A549 (cell line): ENCODE measurements at regions not wholly inside any gene's neighbourhood (a gene's known extent, or its start where the extent isn't known, plus 50 kb on each side); places are given as distances from the start of the nearest gene placed in this dataset.

Experiments
- ATAC-seq, 2 experiments: fragments of 200-7000 bp in 1 of 2; fragments of >200 bp in 1 of 2; cut with Nextera tagmentation in 1 of 2; cut with Tn5 transposase in 1 of 2; 3 replicates each; pipeline versions ENCODE4 v1.8.0 to v1.9.1; 2018 to 2020; ENCODE audit warnings: mild to moderate bottlenecking in 1 of 2, moderate library complexity in 1 of 2
- CTCF ChIA-PET: fragments of 300-600 bp; sonication (Branson Sonifier 250); formaldehyde crosslinking; extraction: SDS; loops from one replicate; lab custom pipeline; 2021; ENCODE audit warnings: antibody characterized with exemption, inconsistent platforms; lab: Yijun Ruan, JAX
- POLR2A ChIA-PET: fragments of 350-600 bp; formaldehyde crosslinking; extraction: SDS; loops from one replicate; lab custom pipeline; 2021; ENCODE audit warnings: antibody characterized with exemption, inconsistent platforms; lab: Yijun Ruan, JAX
- DNase-seq, 2 experiments: peaks; one replicate each; pipeline versions ENCODE4 v3.0.0 to v3.0.0-alpha.2; 2011 to 2016; ENCODE audit warnings: low read depth in 1 of 2, low spot score in 1 of 2
- FAIRE-seq: peaks from 2 replicates; lab custom pipeline; 2011; peaks lifted over from hg19 to GRCh38; lab: Jason Lieb, UNC
- H3K27ac ChIP-seq, 2 experiments: fragments of >200 bp; sonication (Bioruptor Twin); formaldehyde crosslinking; 3 replicates each; pipeline ENCODE4 v1.5.1; 2016 to 2017
- H3K4me1 ChIP-seq: fragments of >200 bp; sonication (Bioruptor Twin); formaldehyde crosslinking; 3 replicates; pipeline ENCODE4 v1.6.1; 2016
- H3K4me2 ChIP-seq: fragments of >200 bp; sonication (Bioruptor Twin); formaldehyde crosslinking; 3 replicates; pipeline ENCODE4 v1.6.1; 2016
- H3K4me3 ChIP-seq: fragments of >200 bp; sonication (Bioruptor Twin); formaldehyde crosslinking; 3 replicates; pipeline ENCODE4 v1.5.1; 2016
- H3K9me3 ChIP-seq: fragments of >200 bp; sonication (Bioruptor Twin); formaldehyde crosslinking; 3 replicates; pipeline ENCODE4 v1.6.1; 2016
- BHLHE40 ChIP-seq: IDR thresholded peaks from 2 replicates; pipeline ENCODE4 v1.6.1; 2012; ENCODE audit warnings: low read depth, low read length, inconsistent platforms
- CEBPB ChIP-seq, 2 experiments: fragments of >200 bp in 1 of 2; sonication (Bioruptor Twin) in 1 of 2; formaldehyde crosslinking in 1 of 2; IDR thresholded peaks; 2 replicates each; pipeline ENCODE4 v1.6.1; 2012 to 2016
- FOSB ChIP-seq: fragments of 250-450 bp; sonication (Bioruptor Pico); IDR thresholded peaks from 2 replicates; pipeline ENCODE4 v1.5.0; 2020; ENCODE audit warnings: mild to moderate bottlenecking, moderate library complexity
- GATA3 ChIP-seq: IDR thresholded peaks from 2 replicates; pipeline ENCODE4 v1.6.1; 2012; ENCODE audit warnings: borderline replicate concordance
- HDAC2 ChIP-seq: fragments of 200-600 bp; sonication (generic); IDR thresholded peaks from 2 replicates; pipeline ENCODE4 v1.6.1; 2016
- HOXB5 ChIP-seq: fragments of 250-450 bp; sonication (Bioruptor Pico); IDR thresholded peaks from 2 replicates; pipeline ENCODE4 v1.5.0; 2020; ENCODE audit warnings: mild to moderate bottlenecking, moderate library complexity
- JUNB ChIP-seq: fragments of >200 bp; sonication (Bioruptor Twin); formaldehyde crosslinking; IDR thresholded peaks from 2 replicates; pipeline ENCODE4 v1.6.1; 2016
- MYC ChIP-seq: IDR thresholded peaks from 2 replicates; pipeline ENCODE4 v1.6.1; 2012; ENCODE audit warnings: mild to moderate bottlenecking, inconsistent platforms, low read length, improper control_type of control experiment, borderline replicate concordance
- NFE2L2 ChIP-seq: fragments of 150-350 bp; conservative IDR thresholded peaks from 2 replicates; pipeline ENCODE4 v1.6.1; 2014; ENCODE audit warnings: low read length
- RNF2 ChIP-seq: fragments of 200-600 bp; sonication (generic); IDR thresholded peaks from 2 replicates; pipeline ENCODE4 v1.6.1; 2016; ENCODE audit warnings: low read depth, mild to moderate bottlenecking, antibody characterized with exemption, moderate library complexity, borderline replicate concordance
- SREBF2 ChIP-seq: fragments of 450-650 bp; IDR thresholded peaks from 2 replicates; pipeline ENCODE4 v1.6.1; 2014; ENCODE audit warnings: mild to moderate bottlenecking, moderate library complexity
- TFCP2L1 ChIP-seq: fragments of 250-450 bp; sonication (Bioruptor Pico); IDR thresholded peaks from 2 replicates; pipeline ENCODE4 v1.5.0; 2021; ENCODE audit warnings: mild to moderate bottlenecking
- ZNF302 ChIP-seq: fragments of 250-450 bp; sonication (Bioruptor Pico); IDR thresholded peaks from 2 replicates; pipeline ENCODE4 v1.9.0; 2021; ENCODE audit warnings: inconsistent platforms, mild to moderate bottlenecking, moderate library complexity
- WGBS: methylation state at CpG from one replicate; pipeline ENCODE4 v1.1.6; 2017; ENCODE audit errors: missing lambda C conversion rate; 5-methylcytosine and 5-hydroxymethylcytosine counted together
- TF ChIP-seq, protein P1 (sequence below): fragments of 200-600 bp; sonication (generic); IDR thresholded peaks from 2 replicates; pipeline ENCODE4 v1.6.1; 2016; ENCODE audit warnings: antibody characterized with exemption, mild to moderate bottlenecking, moderate library complexity
- TF ChIP-seq, protein P2 (sequence below): IDR thresholded peaks from 2 replicates; pipeline ENCODE4 v1.6.1; 2012; ENCODE audit warnings: low read depth, borderline replicate concordance
- TF ChIP-seq, protein P3 (sequence below): fragments of 150-350 bp; IDR thresholded peaks from 2 replicates; pipeline ENCODE4 v1.6.1; 2014; ENCODE audit warnings: low read depth, mild to moderate bottlenecking, low read length

DNA sequence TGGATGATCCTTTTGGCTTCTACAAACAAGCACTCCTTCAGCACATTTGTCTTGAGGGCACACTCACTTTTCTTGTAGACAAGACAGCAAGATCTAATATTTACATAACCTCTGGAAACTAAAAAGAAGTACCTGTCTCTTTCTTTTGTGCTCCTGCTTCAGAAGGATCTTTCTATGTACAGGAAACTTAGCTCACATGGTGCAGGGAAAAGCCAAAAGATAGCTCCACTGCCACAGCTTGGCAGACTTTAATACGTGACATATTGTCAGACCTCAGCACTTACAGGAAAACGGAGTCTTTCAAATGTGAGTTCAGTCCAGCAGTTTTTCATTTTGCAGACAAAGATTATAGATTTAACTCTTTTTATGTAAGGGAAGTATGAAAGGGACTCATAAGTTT lies 225.5 kb upstream of the SAMSN1 start:
- TF ChIP-seq ZNF302 (CRISPR knock-in tag) (no peak), JUNB (no peak)
- TF ChIP-seq, protein P1, sequence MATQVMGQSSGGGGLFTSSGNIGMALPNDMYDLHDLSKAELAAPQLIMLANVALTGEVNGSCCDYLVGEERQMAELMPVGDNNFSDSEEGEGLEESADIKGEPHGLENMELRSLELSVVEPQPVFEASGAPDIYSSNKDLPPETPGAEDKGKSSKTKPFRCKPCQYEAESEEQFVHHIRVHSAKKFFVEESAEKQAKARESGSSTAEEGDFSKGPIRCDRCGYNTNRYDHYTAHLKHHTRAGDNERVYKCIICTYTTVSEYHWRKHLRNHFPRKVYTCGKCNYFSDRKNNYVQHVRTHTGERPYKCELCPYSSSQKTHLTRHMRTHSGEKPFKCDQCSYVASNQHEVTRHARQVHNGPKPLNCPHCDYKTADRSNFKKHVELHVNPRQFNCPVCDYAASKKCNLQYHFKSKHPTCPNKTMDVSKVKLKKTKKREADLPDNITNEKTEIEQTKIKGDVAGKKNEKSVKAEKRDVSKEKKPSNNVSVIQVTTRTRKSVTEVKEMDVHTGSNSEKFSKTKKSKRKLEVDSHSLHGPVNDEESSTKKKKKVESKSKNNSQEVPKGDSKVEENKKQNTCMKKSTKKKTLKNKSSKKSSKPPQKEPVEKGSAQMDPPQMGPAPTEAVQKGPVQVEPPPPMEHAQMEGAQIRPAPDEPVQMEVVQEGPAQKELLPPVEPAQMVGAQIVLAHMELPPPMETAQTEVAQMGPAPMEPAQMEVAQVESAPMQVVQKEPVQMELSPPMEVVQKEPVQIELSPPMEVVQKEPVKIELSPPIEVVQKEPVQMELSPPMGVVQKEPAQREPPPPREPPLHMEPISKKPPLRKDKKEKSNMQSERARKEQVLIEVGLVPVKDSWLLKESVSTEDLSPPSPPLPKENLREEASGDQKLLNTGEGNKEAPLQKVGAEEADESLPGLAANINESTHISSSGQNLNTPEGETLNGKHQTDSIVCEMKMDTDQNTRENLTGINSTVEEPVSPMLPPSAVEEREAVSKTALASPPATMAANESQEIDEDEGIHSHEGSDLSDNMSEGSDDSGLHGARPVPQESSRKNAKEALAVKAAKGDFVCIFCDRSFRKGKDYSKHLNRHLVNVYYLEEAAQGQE = no peak
- Histone ChIP-seq H3K4me2 (no peak overlapping the region), H3K27ac (no peak overlapping the region), H3K4me3 (no peak overlapping the region), H3K4me1 (no peaks in the 10 kb centered on the region), H3K9me3 (no peaks in the 10 kb centered on the region)
- FAIRE-seq = no peak
- DNase-seq = no peak
- 82% methylated on average over 2 of the region's 2 CpGs for WGBS
- no peak for ATAC-seq
- ChIA-PET POLR2A (no interaction called here), CTCF (no interaction called here)

DNA sequence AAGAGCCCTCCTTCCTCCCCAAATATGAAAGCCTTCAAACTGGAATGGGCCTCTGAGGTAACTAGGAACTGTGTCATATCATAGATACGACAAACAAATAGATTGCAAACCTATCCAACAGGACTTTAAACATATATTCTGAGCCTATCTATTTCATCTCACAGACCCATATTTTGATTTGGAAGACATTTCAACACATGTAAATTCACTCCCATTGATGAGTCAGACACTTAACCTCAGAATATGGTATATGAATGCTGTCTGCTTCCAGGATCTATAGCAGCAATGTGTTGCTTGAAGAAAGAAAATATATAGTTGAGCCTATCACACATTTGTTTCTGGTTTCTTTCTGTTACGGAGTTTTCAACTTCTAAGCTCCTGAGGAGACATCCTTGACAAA lies 221.9 kb upstream of the SAMSN1 start:
- WGBS = 89% methylated on average over 2 of the region's 2 CpGs
- Histone ChIP-seq H3K4me3 (no peak overlapping the region), H3K9me3 (no peaks in the 10 kb centered on the region), H3K27ac (no peak overlapping the region)
- FAIRE-seq (no peak), ATAC-seq (no peak)
- POLR2A ChIA-PET = no interaction called here
- TF ChIP-seq RNF2 (no peak), BHLHE40 (no peak), JUNB (no peak), HDAC2 (no peak), GATA3 (no peak), MYC (no peak), CEBPB (IDR thresholded peaks at IDR 0.05) (no peak), TFCP2L1 (CRISPR knock-in tag) (no peak), ZNF302 (CRISPR knock-in tag) (no peak), HOXB5 (CRISPR knock-in tag) (no peak), NFE2L2 (no peak), SREBF2 (no peak)
- TF ChIP-seq, protein P2, sequence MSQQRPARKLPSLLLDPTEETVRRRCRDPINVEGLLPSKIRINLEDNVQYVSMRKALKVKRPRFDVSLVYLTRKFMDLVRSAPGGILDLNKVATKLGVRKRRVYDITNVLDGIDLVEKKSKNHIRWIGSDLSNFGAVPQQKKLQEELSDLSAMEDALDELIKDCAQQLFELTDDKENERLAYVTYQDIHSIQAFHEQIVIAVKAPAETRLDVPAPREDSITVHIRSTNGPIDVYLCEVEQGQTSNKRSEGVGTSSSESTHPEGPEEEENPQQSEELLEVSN = no peak
- TF ChIP-seq, protein P3, sequence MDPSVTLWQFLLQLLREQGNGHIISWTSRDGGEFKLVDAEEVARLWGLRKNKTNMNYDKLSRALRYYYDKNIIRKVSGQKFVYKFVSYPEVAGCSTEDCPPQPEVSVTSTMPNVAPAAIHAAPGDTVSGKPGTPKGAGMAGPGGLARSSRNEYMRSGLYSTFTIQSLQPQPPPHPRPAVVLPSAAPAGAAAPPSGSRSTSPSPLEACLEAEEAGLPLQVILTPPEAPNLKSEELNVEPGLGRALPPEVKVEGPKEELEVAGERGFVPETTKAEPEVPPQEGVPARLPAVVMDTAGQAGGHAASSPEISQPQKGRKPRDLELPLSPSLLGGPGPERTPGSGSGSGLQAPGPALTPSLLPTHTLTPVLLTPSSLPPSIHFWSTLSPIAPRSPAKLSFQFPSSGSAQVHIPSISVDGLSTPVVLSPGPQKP = no peak
- TF ChIP-seq, all 56 proteins: peak for 0
- Histone ChIP-seq H3K4me2 (no peak overlapping the region), H3K4me1 (no peaks in the 10 kb centered on the region)
- DNase-seq = no peak
- CTCF ChIA-PET = no interaction called here

DNA sequence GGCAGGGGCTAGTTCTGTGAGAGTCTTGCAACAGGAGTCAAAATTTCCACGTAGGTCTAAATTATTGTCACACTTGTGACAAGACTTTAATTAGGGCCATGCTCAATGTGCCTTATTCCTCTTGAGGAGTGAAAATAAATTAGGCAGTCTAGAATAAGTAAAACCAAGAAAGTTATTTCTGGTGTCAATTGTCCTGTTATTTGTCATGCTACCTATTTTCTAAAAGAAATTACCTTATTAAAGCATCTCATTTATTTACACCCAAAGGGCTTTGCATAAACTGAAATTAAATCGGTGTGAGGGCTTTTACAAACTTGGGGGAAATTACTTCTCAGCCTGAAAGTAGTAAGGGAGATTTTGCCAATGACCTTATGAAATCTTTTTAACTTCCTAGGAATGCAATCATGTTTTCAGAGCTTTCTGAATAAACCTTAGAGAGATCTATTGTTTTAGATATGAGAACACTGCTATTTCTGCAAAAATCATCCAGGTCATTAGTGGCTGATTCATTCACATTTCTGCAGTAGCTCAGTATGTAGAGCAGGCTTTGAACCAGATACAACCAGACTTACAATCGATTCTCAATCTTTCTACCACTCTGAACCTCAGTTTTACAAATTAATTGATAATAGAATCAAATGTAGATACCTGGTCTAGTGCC lies 221.2 kb upstream of the SAMSN1 start:
- ATAC-seq (no peak), FAIRE-seq (no peak), DNase-seq (no peak)
- Histone ChIP-seq H3K9me3 (no peaks in the 10 kb centered on the region), H3K4me3 (no peak overlapping the region), H3K27ac (no peak overlapping the region), H3K4me1 (no peaks in the 10 kb centered on the region), H3K4me2 (no peak overlapping the region)
- ChIA-PET POLR2A (no interaction called here), CTCF (no interaction called here)
- TF ChIP-seq FOSB (CRISPR knock-in tag) = no peak
- WGBS = 32% methylated on average over 3 of the region's 3 CpGs
